ENCODE measurements at regions not wholly inside any gene's neighbourhood (a gene's known extent, or its start where the extent isn't known, plus 50 kb on each side); places are given as distances from the start of the nearest gene placed in this dataset.

DNA sequence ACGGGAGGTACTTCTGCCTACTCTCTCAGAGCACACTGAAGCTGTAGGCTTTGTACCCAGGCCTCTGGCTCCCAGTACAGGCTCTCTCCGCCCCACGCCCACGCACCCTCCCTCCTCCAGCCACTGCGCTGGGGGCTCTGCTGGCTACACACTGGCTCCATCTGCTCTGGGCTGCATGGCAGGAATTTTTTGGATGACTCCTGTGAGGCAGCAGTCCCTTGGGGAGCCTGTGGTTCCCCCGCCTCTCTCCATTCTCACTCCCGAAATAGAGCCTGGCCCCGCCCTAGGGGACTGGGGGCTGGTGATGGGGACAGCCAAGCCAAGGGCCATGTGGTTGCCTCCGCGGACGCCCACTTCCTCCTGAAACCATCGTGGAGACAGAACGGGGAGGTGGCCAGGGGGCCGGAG, 58.1 kb upstream of the ADRA2C start:
- CTCF ChIA-PET (ENCODE audit: low intra/inter-chr PET ratio, low total read pairs), result no interaction called here
- H3K27me3 ChIP-seq (ENCODE audit: control insufficient read depth in 1 of 2, insufficient read depth in 2 of 2, low read length in 2 of 2), result peaks cover 16 to 72% of the 10 kb centered on the region in 2 experiments; a peak in 4 of 5 replicates
- no peaks in the 10 kb centered on the region for H4K20me1 ChIP-seq (ENCODE audit: insufficient read depth, low read length)
- POLR2A ChIA-PET, result no interaction called here
- H3K4me3 ChIP-seq (replicated peaks in 1 of 3; ENCODE audit: insufficient read depth in 1 of 3, low read depth in 2 of 3, low read length in 3 of 3), result no peak overlapping the region
- no peak overlapping the region for H3K4me2 ChIP-seq (ENCODE audit: low read depth, low read length)
- no peak overlapping the region for H3K9ac ChIP-seq (ENCODE audit: insufficient read depth, low read depth, low read length)
- H2AFZ ChIP-seq (ENCODE audit: low read length), result no peak overlapping the region
- in situ Hi-C loops (cut with HindIII; ENCODE audit: extremely low pct_ligation_motif_present, low pct_unique_long_range_greater_than_20kb) (no loop called here), intact Hi-C loops (cut with micrococcal nuclease; ENCODE audit: unreplicated experiment) (no loop called here)
- WGBS (ENCODE audit: low lambda C conversion rate), result 80% methylated on average over 2 of the region's 14 CpGs
- DNase-seq (ENCODE audit: low spot score), result no peak
- ATAC-seq, result no peak
- no peaks in the 10 kb centered on the region for H3K79me2 ChIP-seq (ENCODE audit: insufficient read depth, low read length)
- BruUV-seq (replicated peaks), result no TSS peak
- H3K36me3 ChIP-seq (replicated peaks in 1 of 2; ENCODE audit: control insufficient read depth in 1 of 2, insufficient read depth in 2 of 2, low read length in 2 of 2), result no peaks in the 10 kb centered on the region
- no peak for FAIRE-seq
- no peaks in the 10 kb centered on the region for H3K9me3 ChIP-seq (ENCODE audit: low read length)
- H3K27ac ChIP-seq (ENCODE audit: extremely low read length, insufficient read depth, low read length), result no peak overlapping the region
- peaks cover 15% of the 10 kb centered on the region; the same call in 1 of the 2 replicates for H3K4me1 ChIP-seq (ENCODE audit: insufficient read depth, low read length)
- TF ChIP-seq ZSCAN25 (CRISPR knock-in tag; IDR thresholded peaks at IDR 0.05) (no peak), MZF1 (CRISPR knock-in tag; IDR thresholded peaks at IDR 0.05; ENCODE audit: borderline replicate concordance) (no peak), ZFP36L1 (CRISPR knock-in tag; IDR thresholded peaks at IDR 0.05) (no peak), ZNF607 (CRISPR knock-in tag; IDR thresholded peaks at IDR 0.05; ENCODE audit: borderline replicate concordance) (no peak), HOXA3 (CRISPR knock-in tag; IDR thresholded peaks at IDR 0.05) (no peak), ZNF138 (CRISPR knock-in tag; IDR thresholded peaks at IDR 0.05; ENCODE audit: low read depth) (no peak), ZSCAN20 (CRISPR knock-in tag; IDR thresholded peaks at IDR 0.05; ENCODE audit: borderline replicate concordance) (no peak), THAP8 (CRISPR knock-in tag; IDR thresholded peaks at IDR 0.05; ENCODE audit: borderline replicate concordance) (no peak), EED (CRISPR knock-in tag; IDR thresholded peaks at IDR 0.05) (no peak), POGK (CRISPR knock-in tag; conservative IDR thresholded peaks at IDR 0.05) (no peak), PITX1 (CRISPR knock-in tag; IDR thresholded peaks at IDR 0.05) (no peak), ZNF7 (CRISPR knock-in tag; IDR thresholded peaks at IDR 0.05) (no peak)
- TF ChIP-seq, protein P1, sequence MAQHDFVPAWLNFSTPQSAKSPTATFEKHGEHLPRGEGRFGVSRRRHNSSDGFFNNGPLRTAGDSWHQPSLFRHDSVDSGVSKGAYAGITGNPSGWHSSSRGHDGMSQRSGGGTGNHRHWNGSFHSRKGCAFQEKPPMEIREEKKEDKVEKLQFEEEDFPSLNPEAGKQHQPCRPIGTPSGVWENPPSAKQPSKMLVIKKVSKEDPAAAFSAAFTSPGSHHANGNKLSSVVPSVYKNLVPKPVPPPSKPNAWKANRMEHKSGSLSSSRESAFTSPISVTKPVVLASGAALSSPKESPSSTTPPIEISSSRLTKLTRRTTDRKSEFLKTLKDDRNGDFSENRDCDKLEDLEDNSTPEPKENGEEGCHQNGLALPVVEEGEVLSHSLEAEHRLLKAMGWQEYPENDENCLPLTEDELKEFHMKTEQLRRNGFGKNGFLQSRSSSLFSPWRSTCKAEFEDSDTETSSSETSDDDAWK (CRISPR knock-in tag; IDR thresholded peaks at IDR 0.05), result no peak
- TF ChIP-seq, protein P2, sequence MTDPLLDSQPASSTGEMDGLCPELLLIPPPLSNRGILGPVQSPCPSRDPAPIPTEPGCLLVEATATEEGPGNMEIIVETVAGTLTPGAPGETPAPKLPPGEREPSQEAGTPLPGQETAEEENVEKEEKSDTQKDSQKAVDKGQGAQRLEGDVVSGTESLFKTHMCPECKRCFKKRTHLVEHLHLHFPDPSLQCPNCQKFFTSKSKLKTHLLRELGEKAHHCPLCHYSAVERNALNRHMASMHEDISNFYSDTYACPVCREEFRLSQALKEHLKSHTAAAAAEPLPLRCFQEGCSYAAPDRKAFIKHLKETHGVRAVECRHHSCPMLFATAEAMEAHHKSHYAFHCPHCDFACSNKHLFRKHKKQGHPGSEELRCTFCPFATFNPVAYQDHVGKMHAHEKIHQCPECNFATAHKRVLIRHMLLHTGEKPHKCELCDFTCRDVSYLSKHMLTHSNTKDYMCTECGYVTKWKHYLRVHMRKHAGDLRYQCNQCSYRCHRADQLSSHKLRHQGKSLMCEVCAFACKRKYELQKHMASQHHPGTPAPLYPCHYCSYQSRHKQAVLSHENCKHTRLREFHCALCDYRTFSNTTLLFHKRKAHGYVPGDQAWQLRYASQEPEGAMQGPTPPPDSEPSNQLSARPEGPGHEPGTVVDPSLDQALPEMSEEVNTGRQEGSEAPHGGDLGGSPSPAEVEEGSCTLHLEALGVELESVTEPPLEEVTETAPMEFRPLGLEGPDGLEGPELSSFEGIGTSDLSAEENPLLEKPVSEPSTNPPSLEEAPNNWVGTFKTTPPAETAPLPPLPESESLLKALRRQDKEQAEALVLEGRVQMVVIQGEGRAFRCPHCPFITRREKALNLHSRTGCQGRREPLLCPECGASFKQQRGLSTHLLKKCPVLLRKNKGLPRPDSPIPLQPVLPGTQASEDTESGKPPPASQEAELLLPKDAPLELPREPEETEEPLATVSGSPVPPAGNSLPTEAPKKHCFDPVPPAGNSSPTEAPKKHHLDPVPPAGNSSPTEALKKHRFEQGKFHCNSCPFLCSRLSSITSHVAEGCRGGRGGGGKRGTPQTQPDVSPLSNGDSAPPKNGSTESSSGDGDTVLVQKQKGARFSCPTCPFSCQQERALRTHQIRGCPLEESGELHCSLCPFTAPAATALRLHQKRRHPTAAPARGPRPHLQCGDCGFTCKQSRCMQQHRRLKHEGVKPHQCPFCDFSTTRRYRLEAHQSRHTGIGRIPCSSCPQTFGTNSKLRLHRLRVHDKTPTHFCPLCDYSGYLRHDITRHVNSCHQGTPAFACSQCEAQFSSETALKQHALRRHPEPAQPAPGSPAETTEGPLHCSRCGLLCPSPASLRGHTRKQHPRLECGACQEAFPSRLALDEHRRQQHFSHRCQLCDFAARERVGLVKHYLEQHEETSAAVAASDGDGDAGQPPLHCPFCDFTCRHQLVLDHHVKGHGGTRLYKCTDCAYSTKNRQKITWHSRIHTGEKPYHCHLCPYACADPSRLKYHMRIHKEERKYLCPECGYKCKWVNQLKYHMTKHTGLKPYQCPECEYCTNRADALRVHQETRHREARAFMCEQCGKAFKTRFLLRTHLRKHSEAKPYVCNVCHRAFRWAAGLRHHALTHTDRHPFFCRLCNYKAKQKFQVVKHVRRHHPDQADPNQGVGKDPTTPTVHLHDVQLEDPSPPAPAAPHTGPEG (CRISPR knock-in tag; IDR thresholded peaks at IDR 0.05), result no peak
- TF ChIP-seq, protein P3, sequence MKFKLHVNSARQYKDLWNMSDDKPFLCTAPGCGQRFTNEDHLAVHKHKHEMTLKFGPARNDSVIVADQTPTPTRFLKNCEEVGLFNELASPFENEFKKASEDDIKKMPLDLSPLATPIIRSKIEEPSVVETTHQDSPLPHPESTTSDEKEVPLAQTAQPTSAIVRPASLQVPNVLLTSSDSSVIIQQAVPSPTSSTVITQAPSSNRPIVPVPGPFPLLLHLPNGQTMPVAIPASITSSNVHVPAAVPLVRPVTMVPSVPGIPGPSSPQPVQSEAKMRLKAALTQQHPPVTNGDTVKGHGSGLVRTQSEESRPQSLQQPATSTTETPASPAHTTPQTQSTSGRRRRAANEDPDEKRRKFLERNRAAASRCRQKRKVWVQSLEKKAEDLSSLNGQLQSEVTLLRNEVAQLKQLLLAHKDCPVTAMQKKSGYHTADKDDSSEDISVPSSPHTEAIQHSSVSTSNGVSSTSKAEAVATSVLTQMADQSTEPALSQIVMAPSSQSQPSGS (CRISPR knock-in tag; IDR thresholded peaks at IDR 0.05), result no peak
